ENCODE measurements at regions not wholly inside any gene's neighbourhood (a gene's known extent, or its start where the extent isn't known, plus 50 kb on each side); places are given as distances from the start of the nearest gene placed in this dataset.

- ChIA-PET CTCF (no interaction called here), POLR2A (no interaction called here)
Observed at GRCh38 chr3:34544136-34544535, 745.7 kb downstream of the PDCD6IP start.

- CTCF ChIA-PET = no interaction called here
- POLR2A ChIA-PET = no interaction called here
Observed at GRCh38 chr3:34547297-34547920, 749.0 kb downstream of the PDCD6IP start.

GRCh38 chr3:34567266-34567665, 768.8 kb downstream of the PDCD6IP start:
- POLR2A ChIA-PET = no interaction called here
- CTCF ChIA-PET = no interaction called here

GRCh38 chr3:34568766-34569165, 770.3 kb downstream of the PDCD6IP start:
- CTCF ChIA-PET = no interaction called here
- POLR2A ChIA-PET = no interaction called here

GRCh38 chr3:34569437-34569836, 771.0 kb downstream of the PDCD6IP start:
- POLR2A ChIA-PET = no interaction called here
- CTCF ChIA-PET = no interaction called here

- ChIA-PET CTCF (no interaction called here), POLR2A (no interaction called here)
Observed at GRCh38 chr3:34570916-34571705, 772.7 kb downstream of the PDCD6IP start.

GRCh38 chr3:34571714-34572113, 773.3 kb downstream of the PDCD6IP start:
- CTCF ChIA-PET = no interaction called here
- POLR2A ChIA-PET = no interaction called here

GRCh38 chr3:34575776-34576175, 777.3 kb downstream of the PDCD6IP start:
- ChIA-PET CTCF (no interaction called here), POLR2A (no interaction called here)

- POLR2A ChIA-PET = no interaction called here
- CTCF ChIA-PET = no interaction called here
Observed at GRCh38 chr3:34582055-34582454, 783.6 kb downstream of the PDCD6IP start.

- CTCF ChIA-PET = no interaction called here
- POLR2A ChIA-PET = no interaction called here
Observed at GRCh38 chr3:34583451-34583850, 785.0 kb downstream of the PDCD6IP start.

GRCh38 chr3:34584971-34585370, 786.5 kb downstream of the PDCD6IP start:
- CTCF ChIA-PET = no interaction called here

GRCh38 chr3:34599595-34599994, 801.2 kb downstream of the PDCD6IP start:
- CTCF ChIA-PET = no interaction called here

More at GRCh38 chr3:34584971-34585370, 786.5 kb downstream of the PDCD6IP start:
- POLR2A ChIA-PET = no interaction called here

GRCh38 chr3:34619990-34620389, 821.6 kb downstream of the PDCD6IP start:
- CTCF ChIA-PET = no interaction called here
- POLR2A ChIA-PET = no interaction called here

More at GRCh38 chr3:34599595-34599994, 801.2 kb downstream of the PDCD6IP start:
- POLR2A ChIA-PET = no interaction called here

GRCh38 chr3:34626699-34627098, 828.3 kb downstream of the PDCD6IP start:
- POLR2A ChIA-PET = no interaction called here
- CTCF ChIA-PET = no interaction called here

- ChIA-PET POLR2A (no interaction called here), CTCF (no interaction called here)
Observed at GRCh38 chr3:34634939-34635338, 836.5 kb downstream of the PDCD6IP start.

GRCh38 chr3:34635352-34635850, 837.0 kb downstream of the PDCD6IP start:
- CTCF ChIA-PET = no interaction called here

GRCh38 chr3:34646911-34647460, 848.6 kb downstream of the PDCD6IP start:
- CTCF ChIA-PET = no interaction called here
- POLR2A ChIA-PET = no interaction called here

More at GRCh38 chr3:34635352-34635850, 837.0 kb downstream of the PDCD6IP start:
- POLR2A ChIA-PET = no interaction called here

- CTCF ChIA-PET = no interaction called here
Observed at GRCh38 chr3:34650131-34650530, 851.7 kb downstream of the PDCD6IP start.

GRCh38 chr3:34668915-34669314, 870.5 kb downstream of the PDCD6IP start:
- ChIA-PET CTCF (no interaction called here), POLR2A (no interaction called here)

More at GRCh38 chr3:34650131-34650530, 851.7 kb downstream of the PDCD6IP start:
- POLR2A ChIA-PET = no interaction called here

- ChIA-PET POLR2A (no interaction called here), CTCF (no interaction called here)
Observed at GRCh38 chr3:34669490-34669889, 871.1 kb downstream of the PDCD6IP start.

- POLR2A ChIA-PET = no interaction called here
- CTCF ChIA-PET = no interaction called here
Observed at GRCh38 chr3:34675383-34676120, 877.1 kb downstream of the PDCD6IP start.
